Activated CD4-positive, alpha-beta memory T cell treated with anti-CD3 and anti-CD28 coated beads, Interleukin-2, amount 10 ng/mL, durations not matched to agents 7 days and 5 days (primary cell): ENCODE measurements at regions not wholly inside any gene's neighbourhood (a gene's known extent, or its start where the extent isn't known, plus 50 kb on each side); places are given as distances from the start of the nearest gene placed in this dataset.

Experiments used
- CTCF ChIA-PET: fragments of 350-600 bp; sonication (Branson Sonifier 250); formaldehyde crosslinking; loops from one replicate; lab custom pipeline; 2021; ENCODE audit warnings: antibody characterized with exemption, inconsistent platforms; lab: Charles Lee
- POLR2A ChIA-PET: fragments of 350-600 bp; sonication (Branson Sonifier 250); formaldehyde crosslinking; loops from one replicate; lab custom pipeline; 2021; ENCODE audit warnings: antibody characterized with exemption; lab: Charles Lee
- DNase-seq: peaks from one replicate; pipeline ENCODE4 v3.0.0-alpha.2; 2020
- H3K27ac Mint-ChIP-seq: one replicate; pipeline ENCODE4 v1.8.0; 2021; ENCODE audit warnings: mild to moderate bottlenecking, mixed read lengths
- H3K27me3 Mint-ChIP-seq: one replicate; pipeline ENCODE4 v1.8.0; 2021; ENCODE audit warnings: mixed read lengths
- H3K36me3 Mint-ChIP-seq: one replicate; pipeline ENCODE4 v1.8.0; 2021; ENCODE audit warnings: low read depth, mixed read lengths
- H3K4me1 Mint-ChIP-seq: one replicate; pipeline ENCODE4 v1.8.0; 2021; ENCODE audit warnings: mixed read lengths
- H3K4me3 Mint-ChIP-seq: one replicate; pipeline ENCODE4 v1.8.0; 2021; ENCODE audit warnings: mild to moderate bottlenecking, mixed read lengths
- H3K9me3 Mint-ChIP-seq: one replicate; pipeline ENCODE4 v1.8.0; 2021; ENCODE audit warnings: mixed read lengths

- DNase-seq, result peak; percentile 41
- H3K27ac Mint-ChIP-seq, result peak overlapping the region; percentile 68
Measured at GRCh38 chr10:3902054-3902808, 117.2 kb upstream of the KLF6 start.

GRCh38 chr10:3901370-3901769 is 116.4 kb upstream of the KLF6 start:
- Mint-ChIP-seq H3K27ac (peak overlapping the region; percentile 68), H3K4me1 (peaks cover 32% of the 10 kb centered on the region), H3K4me3 (peak overlapping the region; percentile 6), H3K36me3 (no peaks in the 10 kb centered on the region), H3K27me3 (no peaks in the 10 kb centered on the region), H3K9me3 (no peaks in the 10 kb centered on the region)
- ChIA-PET CTCF (no interaction called here), POLR2A (interaction anchor here (0.9 to 5.9 kb wide), 3 partner anchors 33 to 144 kb away, joined by 3 to 45 read pairs (median 3); partner anchors contain the start of gene KLF6)
- DNase-seq, result no peak

More at GRCh38 chr10:3902054-3902808, 117.2 kb upstream of the KLF6 start:
- ChIA-PET POLR2A (interaction anchor here (0.6 to 5.9 kb wide), 2 partner anchors 27 to 118 kb away, joined by 3 to 45 read pairs; partner anchors contain the start of gene KLF6), CTCF (no interaction called here)
- Mint-ChIP-seq H3K27me3 (no peaks in the 10 kb centered on the region), H3K4me3 (no peak overlapping the region), H3K9me3 (no peaks in the 10 kb centered on the region), H3K4me1 (peaks cover 32% of the 10 kb centered on the region), H3K36me3 (no peaks in the 10 kb centered on the region)

GRCh38 chr10:3900391-3900790 is 115.4 kb upstream of the KLF6 start:
- POLR2A ChIA-PET, result interaction anchor here (1.4 to 5.9 kb wide), 2 partner anchors 72 to 117 kb away, joined by 4 to 45 read pairs; partner anchors contain the start of gene KLF6
- H3K9me3 Mint-ChIP-seq, result no peaks in the 10 kb centered on the region
- no peaks in the 10 kb centered on the region for H3K36me3 Mint-ChIP-seq
- no peak for DNase-seq
- H3K27ac Mint-ChIP-seq, result no peak overlapping the region
- CTCF ChIA-PET, result no interaction called here
- H3K27me3 Mint-ChIP-seq, result no peaks in the 10 kb centered on the region
- H3K4me3 Mint-ChIP-seq, result no peak overlapping the region
- peaks cover 33% of the 10 kb centered on the region for H3K4me1 Mint-ChIP-seq

- H3K27me3 Mint-ChIP-seq, result no peaks in the 10 kb centered on the region
- no peak overlapping the region for H3K4me3 Mint-ChIP-seq
- ChIA-PET POLR2A (interaction anchor here (0.8 to 5.9 kb wide), 4 partner anchors 11 to 115 kb away, joined by 3 to 45 read pairs (median 4); partner anchors contain the start of gene KLF6), CTCF (no interaction called here)
- no peak for DNase-seq
- no peak overlapping the region for H3K27ac Mint-ChIP-seq
- no peaks in the 10 kb centered on the region for H3K36me3 Mint-ChIP-seq
- no peaks in the 10 kb centered on the region for H3K9me3 Mint-ChIP-seq
- peaks cover 41% of the 10 kb centered on the region for H3K4me1 Mint-ChIP-seq
Measured at GRCh38 chr10:3898821-3899220, 113.8 kb upstream of the KLF6 start.

- no peaks in the 10 kb centered on the region for H3K36me3 Mint-ChIP-seq
- ChIA-PET CTCF (interaction anchor here (1.3 kb wide), 1 partner anchor 15 kb away, joined by 4 read pairs; no protein-coding TSS in a partner anchor), POLR2A (interaction anchor here (5.9 kb wide), 1 partner anchor 113 kb away, joined by 45 read pairs; the partner anchor contains the start of gene KLF6)
- no peak overlapping the region for H3K27ac Mint-ChIP-seq
- no peaks in the 10 kb centered on the region for H3K27me3 Mint-ChIP-seq
- H3K9me3 Mint-ChIP-seq, result no peaks in the 10 kb centered on the region
- no peak for DNase-seq
- peaks cover 46% of the 10 kb centered on the region for H3K4me1 Mint-ChIP-seq
- H3K4me3 Mint-ChIP-seq, result no peak overlapping the region
Measured at GRCh38 chr10:3897156-3897555, 112.1 kb upstream of the KLF6 start.

GRCh38 chr10:3896161-3896560 is 111.2 kb upstream of the KLF6 start:
- H3K4me1 Mint-ChIP-seq, result peaks cover 46% of the 10 kb centered on the region
- POLR2A ChIA-PET, result interaction anchor here (0.8 to 2.0 kb wide), 3 partner anchors 20 to 111 kb away, joined by 3 to 6 read pairs (median 4); partner anchors contain the start of gene KLF6
- no peaks in the 10 kb centered on the region for H3K9me3 Mint-ChIP-seq
- no peak for DNase-seq
- H3K36me3 Mint-ChIP-seq, result no peaks in the 10 kb centered on the region
- H3K27me3 Mint-ChIP-seq, result no peaks in the 10 kb centered on the region
- CTCF ChIA-PET, result interaction anchor here (0.6 kb wide), 1 partner anchor 182 kb away, joined by 3 read pairs; no protein-coding TSS in a partner anchor
- H3K4me3 Mint-ChIP-seq, result no peak overlapping the region
- H3K27ac Mint-ChIP-seq, result no peak overlapping the region

- Mint-ChIP-seq H3K4me3 (no peak overlapping the region), H3K4me1 (peaks cover 42% of the 10 kb centered on the region), H3K36me3 (no peaks in the 10 kb centered on the region), H3K27me3 (no peaks in the 10 kb centered on the region), H3K9me3 (no peaks in the 10 kb centered on the region), H3K27ac (no peak overlapping the region)
- DNase-seq, result no peak
- CTCF ChIA-PET, result no interaction called here
- POLR2A ChIA-PET, result interaction anchor here (2.0 to 3.3 kb wide), 3 partner anchors 19 to 110 kb away, joined by 4 to 22 read pairs (median 6); partner anchors contain the start of gene KLF6
Measured at GRCh38 chr10:3895045-3895631, 110.1 kb upstream of the KLF6 start.

- Mint-ChIP-seq H3K36me3 (no peaks in the 10 kb centered on the region), H3K4me1 (peaks cover 47% of the 10 kb centered on the region), H3K9me3 (no peaks in the 10 kb centered on the region), H3K4me3 (no peak overlapping the region), H3K27me3 (no peaks in the 10 kb centered on the region), H3K27ac (peak overlapping the region; percentile 8)
- ChIA-PET CTCF (interaction anchor here (1.3 kb wide), 1 partner anchor 41 kb away, joined by 3 read pairs; no protein-coding TSS in a partner anchor), POLR2A (interaction anchor here (2.0 to 6.9 kb wide), 3 partner anchors 18 to 110 kb away, joined by 4 to 69 read pairs (median 22); partner anchors contain the start of gene KLF6)
- DNase-seq, result no peak
Measured at GRCh38 chr10:3893901-3894563, 109.0 kb upstream of the KLF6 start.

- Mint-ChIP-seq H3K4me3 (no peak overlapping the region), H3K27me3 (no peaks in the 10 kb centered on the region), H3K36me3 (no peaks in the 10 kb centered on the region), H3K27ac (peak overlapping the region; percentile 65), H3K4me1 (peaks cover 53% of the 10 kb centered on the region), H3K9me3 (no peaks in the 10 kb centered on the region)
- CTCF ChIA-PET, result interaction anchor here (1.1 to 1.3 kb wide), 2 partner anchors 43 to 81 kb away, joined by 3 to 4 read pairs; no protein-coding TSS in a partner anchor
- POLR2A ChIA-PET, result interaction anchor here (0.9 to 6.9 kb wide), 12 partner anchors 11 to 117 kb away, joined by 3 to 69 read pairs (median 4); partner anchors contain the start of gene KLF6
- no peak for DNase-seq
Measured at GRCh38 chr10:3892440-3893425, 107.7 kb upstream of the KLF6 start.

GRCh38 chr10:3891396-3891795 is 106.4 kb upstream of the KLF6 start:
- Mint-ChIP-seq H3K27ac (no peak overlapping the region), H3K9me3 (no peaks in the 10 kb centered on the region), H3K4me1 (peaks cover 66% of the 10 kb centered on the region), H3K36me3 (no peaks in the 10 kb centered on the region), H3K27me3 (no peaks in the 10 kb centered on the region), H3K4me3 (no peak overlapping the region)
- no peak for DNase-seq
- ChIA-PET POLR2A (interaction anchor here (1.8 to 6.9 kb wide), 2 partner anchors 55 to 108 kb away, joined by 4 to 69 read pairs; partner anchors contain the start of gene KLF6), CTCF (no interaction called here)

- no peak overlapping the region for H3K27ac Mint-ChIP-seq
- DNase-seq, result no peak
- H3K4me3 Mint-ChIP-seq, result no peak overlapping the region
- H3K4me1 Mint-ChIP-seq, result peaks cover 67% of the 10 kb centered on the region
- CTCF ChIA-PET, result no interaction called here
- H3K9me3 Mint-ChIP-seq, result no peaks in the 10 kb centered on the region
- POLR2A ChIA-PET, result interaction anchor here (4.2 to 6.9 kb wide), 2 partner anchors 80 to 107 kb away, joined by 22 to 69 read pairs; partner anchors contain the start of gene KLF6
- no peaks in the 10 kb centered on the region for H3K36me3 Mint-ChIP-seq
- H3K27me3 Mint-ChIP-seq, result no peaks in the 10 kb centered on the region
Measured at GRCh38 chr10:3890602-3891352, 105.8 kb upstream of the KLF6 start.
